SH-SY5Y (cell line): ENCODE measurements at regions not wholly inside any gene's neighbourhood (a gene's known extent, or its start where the extent isn't known, plus 50 kb on each side); places are given as distances from the start of the nearest gene placed in this dataset.

ENCODE experiments used
- GATA2 ChIP-seq: IDR thresholded peaks from 2 replicates; pipeline ENCODE4 v1.6.1; 2011; ENCODE audit warnings: mild to moderate bottlenecking, low read depth, low read length
- GATA3 ChIP-seq: IDR thresholded peaks from 2 replicates; pipeline ENCODE4 v1.6.1; 2011; ENCODE audit warnings: low read depth, mild to moderate bottlenecking, low read length, moderate library complexity

DNA sequence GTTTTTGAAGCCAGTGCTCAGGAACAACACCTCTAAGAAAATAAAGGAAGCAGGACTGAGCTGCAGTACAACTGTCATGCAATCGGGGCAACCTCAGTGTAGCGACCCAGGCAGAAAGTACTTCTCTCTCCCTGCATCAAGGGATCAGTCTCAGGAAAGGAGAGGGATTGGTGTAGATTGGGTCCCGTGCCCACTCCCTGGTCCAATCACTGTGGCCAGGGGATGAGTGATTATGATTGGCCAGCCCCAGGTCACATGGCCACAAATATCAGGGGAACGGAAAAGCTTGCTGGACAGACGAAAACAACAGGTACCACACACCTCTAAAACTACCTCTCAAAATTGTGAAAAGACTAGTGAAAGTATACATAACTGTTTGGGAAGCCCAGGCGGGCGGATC lies 136.2 kb upstream of the F3 start:
- TF ChIP-seq GATA3 (no peak), GATA2 (no peak)

DNA sequence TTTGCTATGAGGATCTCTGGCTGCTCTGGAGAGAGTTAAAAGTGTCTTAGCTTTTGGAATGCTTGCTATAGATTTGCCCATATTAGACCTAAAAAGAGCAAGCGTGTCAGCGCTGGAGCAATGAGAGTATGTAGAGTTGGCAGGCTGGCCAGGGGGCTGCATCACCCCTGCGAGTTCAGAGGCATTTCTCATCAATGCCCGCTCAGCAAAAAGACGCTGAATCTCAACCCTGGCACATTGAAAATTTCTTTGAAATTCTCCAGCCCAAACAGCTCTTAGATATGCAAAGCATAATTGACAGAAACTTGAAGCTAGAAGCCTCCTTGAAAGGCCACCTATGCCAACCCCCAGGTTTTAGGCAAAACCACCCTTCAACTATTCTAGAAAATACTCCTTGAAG lies 135.5 kb upstream of the F3 start:
- TF ChIP-seq GATA2 (no peak), GATA3 (no peak)

DNA sequence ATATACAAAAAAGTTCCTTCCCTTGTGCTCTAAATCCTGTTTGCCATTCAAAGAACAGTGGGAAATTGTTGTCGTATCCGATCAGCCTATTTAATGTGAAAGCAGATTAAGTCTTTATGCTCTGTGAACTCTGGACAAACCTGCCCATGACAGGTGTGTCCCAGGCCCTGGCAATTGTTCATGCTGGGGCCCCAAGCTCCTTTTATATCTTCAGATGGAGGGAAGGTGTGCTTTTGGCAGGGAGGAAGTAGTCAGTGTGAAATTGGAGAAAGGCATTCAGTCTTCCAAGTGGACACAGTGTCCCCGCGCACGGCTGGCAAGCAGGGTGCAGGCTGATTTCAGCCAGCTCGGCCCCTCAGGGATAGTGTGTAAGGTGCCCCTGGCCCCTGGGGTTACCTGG lies 135.1 kb upstream of the F3 start:
- no peak for TF ChIP-seq GATA3
- no peak for TF ChIP-seq GATA2

DNA sequence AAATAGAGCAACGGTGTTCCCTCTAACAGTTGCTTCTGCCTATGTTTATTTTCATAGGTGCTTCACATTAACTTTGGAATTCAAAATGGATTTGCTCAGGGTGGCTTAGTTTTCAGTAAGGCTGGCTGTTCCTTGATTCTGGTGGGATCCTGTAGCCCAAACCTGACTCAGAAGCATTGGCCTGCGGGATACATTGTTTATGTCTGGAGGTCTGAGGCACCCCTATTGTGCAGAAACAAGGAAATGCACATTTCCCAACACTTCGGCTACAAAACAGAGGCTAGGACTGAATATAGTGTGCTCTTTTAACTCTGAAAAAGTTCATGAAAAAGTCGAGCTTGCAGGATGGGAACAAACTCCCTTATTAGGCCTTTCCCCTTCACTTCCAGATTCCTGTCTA lies 133.8 kb upstream of the F3 start:
- no peak for TF ChIP-seq GATA3
- no peak for TF ChIP-seq GATA2

DNA sequence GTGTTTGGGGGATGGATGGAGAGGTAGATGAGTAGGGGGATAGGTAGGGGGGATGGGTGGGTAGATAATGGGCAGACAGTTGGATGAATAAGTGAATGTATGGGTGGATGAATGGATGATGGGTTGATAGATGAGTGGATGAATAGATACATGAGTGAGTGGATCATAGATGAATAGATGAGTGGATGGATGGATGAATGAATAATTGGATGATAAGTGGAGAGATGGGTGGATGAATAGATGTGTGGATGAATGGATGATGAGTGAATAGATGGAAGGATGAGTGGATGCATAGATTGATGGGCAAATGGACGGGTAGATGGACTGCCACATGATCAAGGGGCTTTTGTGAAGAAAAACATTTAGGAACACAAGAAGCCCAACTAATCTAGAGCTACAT lies 133.3 kb upstream of the F3 start:
- no peak for TF ChIP-seq GATA2
- no peak for TF ChIP-seq GATA3

DNA sequence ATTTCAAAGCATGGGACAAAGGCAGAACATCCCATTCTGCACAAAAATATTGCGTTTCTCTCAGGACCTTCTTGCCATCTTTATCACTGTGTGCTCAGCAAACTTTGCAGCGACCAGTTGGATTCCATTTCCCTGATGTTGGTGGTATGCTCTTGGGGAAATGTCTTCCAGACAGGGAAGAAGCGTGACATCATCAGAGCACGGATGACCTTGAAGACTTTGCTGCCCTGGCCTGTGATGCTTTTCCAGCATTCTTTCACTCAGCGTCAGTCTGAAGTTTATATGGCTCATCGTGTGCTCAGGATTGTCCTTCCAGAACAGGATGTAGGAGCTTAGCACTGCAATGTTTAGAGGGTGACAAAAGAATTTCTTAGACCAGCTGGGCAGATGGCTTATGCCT lies 131.4 kb upstream of the F3 start:
- TF ChIP-seq GATA2 (no peak), GATA3 (no peak)

DNA sequence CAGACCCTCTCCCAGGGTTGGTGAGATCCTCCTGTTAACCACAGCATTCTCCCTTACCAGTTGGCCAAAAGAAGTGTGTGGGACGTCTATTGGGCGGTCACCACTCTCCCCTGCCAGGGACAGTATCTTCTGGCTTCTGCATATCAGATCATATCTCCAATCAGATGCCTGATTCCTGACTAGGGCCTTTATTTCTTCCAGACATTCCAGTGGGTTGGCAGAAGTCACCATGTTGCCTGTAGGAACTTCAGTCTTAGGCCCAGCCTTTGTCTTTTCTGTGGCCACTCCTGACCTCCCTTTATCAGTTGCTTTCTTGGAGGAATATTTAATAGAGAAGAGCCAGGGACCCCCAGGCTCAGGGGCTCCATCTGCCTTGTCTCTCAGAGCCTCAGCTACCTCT lies 130.4 kb upstream of the F3 start:
- TF ChIP-seq GATA2 (no peak), GATA3 (no peak)

DNA sequence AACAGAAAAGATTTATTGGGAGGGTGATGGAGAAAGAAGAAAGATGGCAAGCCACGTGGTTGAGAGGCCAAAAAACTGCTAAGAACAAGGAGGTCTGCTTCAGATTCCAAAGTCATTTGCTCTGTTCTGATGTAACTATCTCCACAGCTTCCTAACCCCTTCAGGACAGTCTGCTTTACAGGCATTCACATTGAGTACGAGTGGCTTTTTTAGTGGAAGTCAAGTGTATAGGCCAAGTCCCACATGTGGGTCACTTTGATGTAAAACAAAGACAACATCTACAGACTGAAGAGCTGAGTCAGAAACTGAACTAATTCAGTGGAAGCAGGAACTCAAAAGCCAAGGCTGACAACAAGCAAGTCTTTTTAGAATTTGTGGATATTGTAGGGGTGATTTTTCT lies 128.7 kb upstream of the F3 start:
- TF ChIP-seq GATA3 = no peak
- TF ChIP-seq GATA2 = no peak

DNA sequence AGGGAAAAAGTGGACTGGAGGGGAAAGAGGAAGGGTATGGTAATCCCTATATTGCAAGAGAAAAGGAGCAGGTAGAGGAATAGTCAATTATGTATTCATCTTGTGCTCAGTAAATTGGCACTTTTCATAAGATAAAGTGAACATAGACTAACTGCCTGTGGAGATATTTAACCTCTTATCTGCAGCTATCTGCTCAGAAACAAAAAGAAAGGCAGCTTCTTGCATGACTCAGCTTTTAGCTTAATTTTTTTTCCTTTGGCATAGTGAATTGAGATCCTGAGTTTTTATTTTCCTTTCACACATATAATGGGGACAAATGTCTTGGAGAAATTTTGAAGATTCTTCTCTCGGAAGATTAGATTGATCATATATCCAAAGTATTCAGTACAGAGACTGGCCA lies 127.6 kb upstream of the F3 start:
- no peak for TF ChIP-seq GATA2
- TF ChIP-seq GATA3 = no peak

DNA sequence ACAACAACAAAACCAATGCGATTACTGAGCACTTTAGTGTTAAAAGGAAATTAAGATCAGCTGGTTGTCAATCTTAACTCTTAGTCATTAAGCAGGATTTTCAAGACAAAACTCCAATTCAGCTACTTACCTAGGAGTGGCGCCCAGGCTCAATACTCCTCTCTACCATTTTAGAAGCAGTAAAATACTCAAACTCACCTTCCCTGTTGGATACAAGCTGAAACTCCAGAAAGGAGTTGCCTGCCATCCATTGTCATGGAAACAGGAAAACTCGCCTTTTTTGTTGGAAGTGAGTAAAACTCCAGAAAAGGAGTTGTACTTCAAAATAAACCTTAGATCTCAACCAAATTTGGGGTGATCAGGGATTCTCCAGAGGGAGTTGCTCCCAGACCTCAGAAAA lies 127.0 kb upstream of the F3 start:
- TF ChIP-seq GATA2 = no peak
- no peak for TF ChIP-seq GATA3

DNA sequence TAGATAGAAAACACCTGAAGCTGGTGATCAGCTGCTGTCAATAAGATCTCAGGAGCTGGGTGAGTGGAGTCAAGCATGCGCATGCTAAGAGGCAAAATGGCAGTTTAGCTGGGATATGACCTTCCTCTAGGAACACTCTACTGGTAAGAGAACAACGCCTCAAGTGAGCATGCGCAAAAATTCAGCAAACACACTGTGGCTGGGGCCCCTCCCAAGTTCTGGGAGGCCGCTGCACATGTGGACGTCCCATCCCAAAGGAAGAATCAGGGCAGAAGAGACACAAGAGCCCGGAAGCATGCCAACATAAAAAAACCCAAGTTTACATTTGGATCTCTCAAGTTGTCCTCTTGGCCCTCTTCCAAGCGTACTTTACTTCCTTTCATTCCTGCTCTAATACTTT lies 126.3 kb upstream of the F3 start:
- TF ChIP-seq GATA2 (no peak), GATA3 (no peak)

DNA sequence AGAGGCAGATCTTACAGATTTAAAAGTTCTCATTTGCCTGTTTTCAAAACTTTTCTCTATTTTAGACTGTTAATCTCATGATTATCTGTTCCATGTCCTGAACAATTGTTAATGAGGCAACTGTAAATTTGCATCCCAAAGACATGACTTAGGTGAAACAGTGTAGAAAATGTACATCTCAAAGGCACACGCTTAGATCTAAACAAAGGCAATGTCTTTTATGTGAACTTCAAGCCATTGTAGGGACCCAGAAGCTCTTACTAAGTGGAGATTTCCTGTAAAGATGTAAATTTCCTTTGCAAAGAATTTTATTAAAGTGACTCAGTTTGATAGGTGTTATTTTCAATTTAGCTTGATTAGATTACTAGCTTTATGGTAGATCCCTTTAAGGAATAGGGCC lies 125.2 kb upstream of the F3 start:
- TF ChIP-seq GATA3 = no peak
- TF ChIP-seq GATA2 = no peak

DNA sequence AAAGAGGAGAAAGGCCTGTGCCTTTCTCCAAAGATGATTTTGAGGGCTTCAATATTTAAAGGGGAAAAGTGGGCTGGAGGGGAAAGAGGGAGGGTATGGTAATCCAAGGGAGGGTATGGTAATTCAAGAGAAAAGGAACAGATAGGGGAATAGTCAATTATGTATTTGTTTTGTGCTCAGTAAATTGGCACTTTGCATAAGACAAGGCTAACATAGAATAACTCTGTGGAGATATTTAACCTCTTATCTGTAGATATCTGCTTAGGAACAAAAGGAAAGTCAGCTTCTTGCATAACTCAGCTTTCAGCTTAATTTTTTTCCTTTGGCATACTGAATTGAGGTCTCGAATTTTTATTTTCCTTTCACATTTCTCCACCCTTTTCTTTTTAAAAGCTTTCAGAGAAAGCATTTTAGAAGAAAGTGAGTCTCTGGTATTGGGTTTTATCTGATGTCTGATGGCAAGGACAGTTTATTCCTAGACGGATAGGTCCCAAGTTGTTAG lies 119.9 kb upstream of the F3 start:
- TF ChIP-seq GATA3 (no peak), GATA2 (no peak)

DNA sequence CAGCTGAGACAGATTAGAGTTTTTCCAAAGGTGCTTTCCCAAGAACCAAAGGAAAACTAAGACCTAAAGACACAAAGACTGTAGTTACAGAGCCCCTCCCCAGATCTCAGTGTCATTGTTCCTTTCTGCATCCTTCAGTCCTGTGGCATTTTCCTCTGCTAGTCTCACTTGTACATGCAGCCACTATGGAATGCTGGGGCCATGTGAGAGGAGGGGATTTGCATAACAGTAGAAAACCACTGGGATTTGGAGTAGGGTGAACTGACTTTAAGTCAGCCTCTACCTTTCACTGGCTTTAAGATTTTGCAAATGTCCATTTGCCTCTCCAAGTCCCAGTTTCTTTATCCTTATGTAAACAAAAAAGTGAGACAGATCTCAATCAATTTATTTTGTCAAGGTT lies 119.4 kb upstream of the F3 start:
- TF ChIP-seq GATA3 = no peak
- no peak for TF ChIP-seq GATA2

DNA sequence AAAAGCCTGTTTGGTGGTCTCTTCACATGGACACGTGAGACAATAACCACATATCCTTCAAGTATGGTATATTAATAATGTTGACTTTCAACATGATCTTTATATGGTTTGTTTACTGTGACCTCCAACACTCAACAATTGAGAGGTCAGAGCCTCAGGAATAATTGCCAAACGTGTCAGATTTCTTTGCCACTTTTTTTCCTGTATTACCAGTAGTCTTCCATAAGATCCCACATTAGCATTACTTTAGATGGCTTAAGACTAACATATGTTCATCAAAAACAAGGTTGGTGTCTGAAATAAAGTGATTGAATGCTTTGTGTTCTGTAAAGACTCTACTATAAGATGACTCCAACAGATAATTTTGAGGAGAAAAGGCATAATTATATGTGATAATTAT lies 118.7 kb upstream of the F3 start:
- no peak for TF ChIP-seq GATA2
- no peak for TF ChIP-seq GATA3

DNA sequence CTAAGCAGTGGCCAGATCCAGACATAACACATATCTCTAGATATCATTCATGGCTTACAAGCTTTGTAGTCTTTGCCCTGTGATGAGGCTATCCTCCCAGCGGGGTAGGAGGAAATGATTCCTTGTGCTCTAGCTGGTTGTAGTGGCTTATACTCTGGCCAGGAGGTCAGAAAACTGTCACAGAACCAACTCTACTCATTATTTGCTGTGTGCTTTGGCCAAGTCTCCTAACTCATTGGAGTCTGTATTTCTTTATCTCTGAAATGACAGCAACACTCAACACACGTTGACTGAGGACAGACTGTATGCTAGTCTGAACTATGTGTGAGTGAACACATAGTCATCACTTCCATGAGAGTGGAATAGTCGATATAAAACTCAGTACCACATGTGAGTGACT lies 116.7 kb upstream of the F3 start:
- no peak for TF ChIP-seq GATA3
- TF ChIP-seq GATA2 = no peak
